SU-DHL-6 (cell line): ENCODE measurements at regions not wholly inside any gene's neighbourhood (a gene's known extent, or its start where the extent isn't known, plus 50 kb on each side); places are given as distances from the start of the nearest gene placed in this dataset.

Source experiments
- EZH2phosphoT487 ChIP-seq: fragments of 200-600 bp; sonication (generic), shearing (Covaris generic); conservative IDR thresholded peaks from 2 replicates; pipeline ENCODE4 v1.6.1; 2018; ENCODE audit warnings: mild to moderate bottlenecking, antibody characterized with exemption, low read length, moderate library complexity, mixed read lengths
- TF ChIP-seq, protein P1 (sequence below): fragments of 200-600 bp; sonication (generic); IDR thresholded peaks from one replicate; pipeline ENCODE4 v1.5.1; 2017; ENCODE audit warnings: antibody characterized with exemption, mild to moderate bottlenecking, low read length, moderate library complexity; ENCODE audit not compliant: insufficient read depth, poor library complexity, severe bottlenecking

DNA sequence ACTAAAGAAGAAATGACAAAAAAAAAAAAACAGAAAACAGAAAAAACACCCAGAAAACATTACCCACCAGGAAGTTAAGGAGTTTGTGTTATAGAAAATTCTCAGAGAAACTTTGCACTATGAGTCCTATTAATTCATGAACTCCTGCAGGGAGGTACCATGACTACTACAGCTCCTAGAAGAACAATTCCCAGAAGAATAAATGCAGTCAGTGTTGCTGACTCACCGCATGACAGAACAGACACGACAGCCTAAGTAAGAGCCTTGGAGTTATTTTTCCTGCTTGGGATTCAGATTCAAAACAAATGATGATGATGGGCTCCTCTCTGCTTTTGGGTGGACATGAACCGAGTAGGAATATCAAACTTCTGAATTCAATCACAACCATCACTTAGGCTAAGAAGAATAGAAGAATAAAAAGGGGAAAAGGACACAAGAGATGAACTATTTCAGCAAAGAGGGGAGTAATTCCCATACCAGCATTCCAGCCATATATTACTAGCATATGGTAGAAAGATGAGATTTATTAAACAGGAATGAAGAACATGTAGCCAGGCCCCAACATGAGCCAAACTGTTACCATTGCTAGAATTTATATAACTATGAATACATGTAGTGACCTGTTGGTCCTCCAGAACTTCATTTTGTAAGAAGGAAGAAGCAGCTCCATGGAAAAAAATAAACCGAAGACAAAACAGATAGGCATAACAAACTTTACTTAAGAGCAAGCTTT lies 209.6 kb upstream of the PDE4D start:
- TF ChIP-seq, protein P1, sequence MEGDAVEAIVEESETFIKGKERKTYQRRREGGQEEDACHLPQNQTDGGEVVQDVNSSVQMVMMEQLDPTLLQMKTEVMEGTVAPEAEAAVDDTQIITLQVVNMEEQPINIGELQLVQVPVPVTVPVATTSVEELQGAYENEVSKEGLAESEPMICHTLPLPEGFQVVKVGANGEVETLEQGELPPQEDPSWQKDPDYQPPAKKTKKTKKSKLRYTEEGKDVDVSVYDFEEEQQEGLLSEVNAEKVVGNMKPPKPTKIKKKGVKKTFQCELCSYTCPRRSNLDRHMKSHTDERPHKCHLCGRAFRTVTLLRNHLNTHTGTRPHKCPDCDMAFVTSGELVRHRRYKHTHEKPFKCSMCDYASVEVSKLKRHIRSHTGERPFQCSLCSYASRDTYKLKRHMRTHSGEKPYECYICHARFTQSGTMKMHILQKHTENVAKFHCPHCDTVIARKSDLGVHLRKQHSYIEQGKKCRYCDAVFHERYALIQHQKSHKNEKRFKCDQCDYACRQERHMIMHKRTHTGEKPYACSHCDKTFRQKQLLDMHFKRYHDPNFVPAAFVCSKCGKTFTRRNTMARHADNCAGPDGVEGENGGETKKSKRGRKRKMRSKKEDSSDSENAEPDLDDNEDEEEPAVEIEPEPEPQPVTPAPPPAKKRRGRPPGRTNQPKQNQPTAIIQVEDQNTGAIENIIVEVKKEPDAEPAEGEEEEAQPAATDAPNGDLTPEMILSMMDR = no peak
- no peak for TF ChIP-seq EZH2phosphoT487
